ENCODE measurements at regions not wholly inside any gene's neighbourhood (a gene's known extent, or its start where the extent isn't known, plus 50 kb on each side); places are given as distances from the start of the nearest gene placed in this dataset.

DNA sequence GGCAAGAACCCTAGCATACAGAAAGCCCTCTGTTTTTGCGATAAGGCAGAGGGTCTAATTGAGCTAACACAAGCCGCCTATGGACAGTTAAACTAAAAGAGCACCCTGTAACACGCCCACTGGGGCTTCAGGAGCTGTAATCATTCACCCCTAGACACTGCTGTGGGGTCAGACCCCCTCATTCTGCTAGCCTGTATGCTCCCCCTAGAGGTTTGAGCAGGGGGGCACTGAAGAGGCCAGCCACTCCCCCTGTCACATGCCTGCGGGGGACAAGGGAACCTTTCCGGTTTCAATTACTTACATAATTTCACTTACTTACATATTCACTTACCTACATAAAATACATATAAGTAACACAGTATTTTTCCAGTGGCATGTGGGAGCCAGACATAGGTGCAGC is 469.5 kb upstream of the FAM241A start:
- DNase-seq (no peak), ATAC-seq (no peak)
- Histone ChIP-seq H3K27me3 (no peaks in the 10 kb centered on the region), H3K4me3 (no peak overlapping the region), H3K4me1 (peaks cover 0 to 12% (median 0%) of the 10 kb centered on the region in 9 donors), H3K27ac (no peak overlapping the region), H3K36me3 (no peaks in the 10 kb centered on the region), H3K9me3 (no peaks in the 10 kb centered on the region)
- intact Hi-C loops (cut with DNase I) = no loop called here
- TF ChIP-seq, protein P1, sequence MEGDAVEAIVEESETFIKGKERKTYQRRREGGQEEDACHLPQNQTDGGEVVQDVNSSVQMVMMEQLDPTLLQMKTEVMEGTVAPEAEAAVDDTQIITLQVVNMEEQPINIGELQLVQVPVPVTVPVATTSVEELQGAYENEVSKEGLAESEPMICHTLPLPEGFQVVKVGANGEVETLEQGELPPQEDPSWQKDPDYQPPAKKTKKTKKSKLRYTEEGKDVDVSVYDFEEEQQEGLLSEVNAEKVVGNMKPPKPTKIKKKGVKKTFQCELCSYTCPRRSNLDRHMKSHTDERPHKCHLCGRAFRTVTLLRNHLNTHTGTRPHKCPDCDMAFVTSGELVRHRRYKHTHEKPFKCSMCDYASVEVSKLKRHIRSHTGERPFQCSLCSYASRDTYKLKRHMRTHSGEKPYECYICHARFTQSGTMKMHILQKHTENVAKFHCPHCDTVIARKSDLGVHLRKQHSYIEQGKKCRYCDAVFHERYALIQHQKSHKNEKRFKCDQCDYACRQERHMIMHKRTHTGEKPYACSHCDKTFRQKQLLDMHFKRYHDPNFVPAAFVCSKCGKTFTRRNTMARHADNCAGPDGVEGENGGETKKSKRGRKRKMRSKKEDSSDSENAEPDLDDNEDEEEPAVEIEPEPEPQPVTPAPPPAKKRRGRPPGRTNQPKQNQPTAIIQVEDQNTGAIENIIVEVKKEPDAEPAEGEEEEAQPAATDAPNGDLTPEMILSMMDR (IDR thresholded peaks at IDR 0.05) = no peak
- 91 to 93% methylated on average over 5 of the region's 5 CpGs for WGBS, 2 donors

DNA sequence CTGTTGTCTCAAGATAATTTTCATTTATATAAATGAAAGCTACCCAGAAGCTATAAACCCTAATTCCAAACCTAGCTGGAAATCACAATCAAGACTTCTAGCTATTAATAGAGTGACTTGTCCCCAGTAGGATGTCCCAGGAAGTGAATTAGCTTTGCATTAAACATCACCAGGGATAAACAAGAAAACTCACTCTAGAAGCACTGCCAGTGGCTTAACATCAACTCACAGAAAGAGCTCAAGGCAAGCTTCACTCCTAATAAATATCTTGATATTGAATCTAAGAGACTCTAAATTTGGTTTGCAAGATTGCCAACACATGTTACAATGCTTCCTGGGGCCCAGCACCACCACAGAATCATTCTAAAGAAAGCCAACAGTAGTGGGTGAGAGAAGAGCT is 468.7 kb upstream of the FAM241A start:
- DNase-seq (no peak), ATAC-seq (no peak)
- H3K9me3 ChIP-seq = no peaks in the 10 kb centered on the region
- H3K27ac ChIP-seq = no peak overlapping the region
- H3K4me1 ChIP-seq = peaks cover 0 to 12% (median 0%) of the 10 kb centered on the region in 9 donors
- intact Hi-C loops (cut with DNase I) = no loop called here
- no peaks in the 10 kb centered on the region for H3K36me3 ChIP-seq
- H3K27me3 ChIP-seq = no peaks in the 10 kb centered on the region
- TF ChIP-seq, protein P1 (IDR thresholded peaks at IDR 0.05) = no peak
- no peak overlapping the region for H3K4me3 ChIP-seq

DNA sequence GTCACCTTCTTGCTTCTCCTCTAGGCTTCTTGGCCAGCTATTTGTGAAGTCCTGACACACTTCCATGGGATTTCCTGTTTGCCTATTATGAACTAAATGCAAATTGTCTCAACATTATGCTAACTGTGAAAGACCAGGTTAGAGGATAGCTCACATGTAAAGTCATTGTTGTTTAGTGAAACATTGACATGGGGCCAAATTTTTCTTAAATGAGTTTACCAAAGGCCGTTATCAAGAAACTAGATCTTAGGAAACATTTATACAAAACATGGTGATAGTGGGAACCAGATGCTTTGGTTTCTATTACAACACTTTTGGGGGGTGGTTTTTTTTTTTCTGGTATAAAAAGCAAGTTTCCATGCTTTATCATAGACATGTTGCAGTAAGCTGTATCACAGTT is 466.8 kb upstream of the FAM241A start:
- DNase-seq (no peak), ATAC-seq (peak in 5 of 8 donors; percentile 23 to 77 (median 42))
- intact Hi-C loops (cut with DNase I) = no loop called here
- Histone ChIP-seq H3K4me3 (no peak overlapping the region), H3K27me3 (no peaks in the 10 kb centered on the region), H3K4me1 (peaks cover 0 to 12% (median 0%) of the 10 kb centered on the region in 9 donors), H3K9me3 (no peaks in the 10 kb centered on the region), H3K27ac (no peak overlapping the region), H3K36me3 (no peaks in the 10 kb centered on the region)
- 60 to 65% methylated on average over 1 of the region's 1 CpG for WGBS, 2 donors
- TF ChIP-seq, protein P1 (IDR thresholded peaks at IDR 0.05) = no peak

DNA sequence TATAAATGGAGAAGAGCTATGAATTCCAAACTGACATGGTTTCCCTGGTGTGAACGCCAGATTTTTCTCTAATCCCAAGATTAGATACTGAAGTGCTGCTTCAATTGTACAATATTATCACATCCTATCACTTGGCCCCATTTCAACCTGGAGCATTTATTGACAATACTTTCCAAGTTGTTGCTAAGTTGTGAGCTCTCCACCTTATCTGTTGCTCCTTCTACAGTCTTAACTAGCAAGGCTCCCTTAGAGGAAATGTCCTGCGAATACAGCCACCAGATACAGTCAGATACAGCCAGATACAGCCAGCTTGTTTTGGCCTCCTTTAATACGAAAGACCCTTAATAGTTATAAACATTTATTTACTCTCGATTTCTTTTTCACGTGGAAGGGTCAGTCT is 466.3 kb upstream of the FAM241A start:
- H3K27me3 ChIP-seq = no peaks in the 10 kb centered on the region
- no peaks in the 10 kb centered on the region for H3K9me3 ChIP-seq
- 32 to 39% methylated on average over 5 of the region's 5 CpGs for WGBS, 2 donors
- DNase-seq (no peak), ATAC-seq (no peak)
- H3K4me3 ChIP-seq = no peak overlapping the region
- no peak overlapping the region for H3K27ac ChIP-seq
- H3K36me3 ChIP-seq = no peaks in the 10 kb centered on the region
- intact Hi-C loops (cut with DNase I) = no loop called here
- peaks cover 0 to 12% (median 0%) of the 10 kb centered on the region in 9 donors for H3K4me1 ChIP-seq
- TF ChIP-seq, protein P1 (IDR thresholded peaks at IDR 0.05) = no peak
